GM12878 (cell line): ENCODE measurements at regions not wholly inside any gene's neighbourhood (a gene's known extent, or its start where the extent isn't known, plus 50 kb on each side); places are given as distances from the start of the nearest gene placed in this dataset.

Source experiments
- ATAC-seq: fragments of 200-7000 bp; cut with Tn5 transposase; 3 replicates; pipeline ENCODE4 v1.9.1; 2020; ENCODE audit warnings: mild to moderate bottlenecking, moderate library complexity
- BruUV-seq: library from RNA; stranded (reverse); fragments of 400-500 nt; replicated peaks from 2 replicates; lab custom pipeline; 2021; lab: Mats Ljungman, UMichigan
- CTCF ChIA-PET: fragments of 300-600 bp; sonication (Branson Sonifier 250); formaldehyde crosslinking; extraction: SDS; loops from one replicate; lab custom pipeline; 2021; ENCODE audit warnings: inconsistent platforms; lab: Yijun Ruan, JAX
- POLR2A ChIA-PET: fragments of 350-600 bp; formaldehyde crosslinking; extraction: SDS; loops from one replicate; lab custom pipeline; 2021; ENCODE audit warnings: inconsistent platforms; lab: Charles Lee
- RAD21 ChIA-PET: fragments of 300-600 bp; sonication (Branson Sonifier 250); formaldehyde crosslinking; loops from one replicate; lab custom pipeline; 2023; ENCODE audit warnings: antibody characterized with exemption; ENCODE audit not compliant: unreplicated experiment; lab: Charles Lee
- SMC1A ChIA-PET: fragments of 300-600 bp; sonication (Branson Sonifier 250); formaldehyde crosslinking; loops from one replicate; lab custom pipeline; 2023; ENCODE audit not compliant: unreplicated experiment, uncharacterized antibody; lab: Charles Lee
- DNase-seq: peaks from one replicate; pipeline ENCODE4 v3.0.0-alpha.2; 2011; ENCODE audit warnings: low read depth, low spot score
- FAIRE-seq: peaks from 3 replicates; lab custom pipeline; 2011; peaks lifted over from hg19 to GRCh38; lab: Jason Lieb, UNC
- H2AFZ ChIP-seq: 2 replicates; pipeline ENCODE4 v1.6.0; 2011; ENCODE audit warnings: low read depth, low read length, control low read depth; ENCODE audit not compliant: control insufficient read depth
- H3K27ac ChIP-seq: 2 replicates; pipeline ENCODE4 v1.5.1; 2011; ENCODE audit warnings: control low read depth; ENCODE audit not compliant: control insufficient read depth, insufficient read depth
- H3K27me3 ChIP-seq, 2 experiments: replicated peaks in 1 of 2; 2 replicates each; pipeline versions ENCODE4 v1.6.0 to v1.6.1; 2011; ENCODE audit warnings: low read length in 1 of 2; ENCODE audit not compliant: control insufficient read depth in 2 of 2, insufficient read depth in 2 of 2
- H3K36me3 ChIP-seq, 2 experiments: 2 replicates each; pipeline ENCODE4 v1.5.1; 2011; ENCODE audit warnings: low read length in 1 of 2; ENCODE audit not compliant: control insufficient read depth in 2 of 2, insufficient read depth in 2 of 2
- H3K4me1 ChIP-seq: 2 replicates; pipeline ENCODE4 v1.6.1; 2011; ENCODE audit warnings: mild to moderate bottlenecking, low read length, moderate library complexity, mixed read lengths; ENCODE audit not compliant: control insufficient read depth, insufficient read depth
- H3K4me2 ChIP-seq: 2 replicates; pipeline ENCODE4 v1.6.0; 2011; ENCODE audit warnings: control low read depth; ENCODE audit not compliant: control insufficient read depth, insufficient read depth
- H3K4me3 ChIP-seq: fragments of 200-600 bp; sonication (generic); 2 replicates; pipeline ENCODE4 v1.5.1; 2016
- H3K79me2 ChIP-seq: 2 replicates; pipeline ENCODE4 v1.6.0; 2011; ENCODE audit warnings: low read length; ENCODE audit not compliant: control insufficient read depth, insufficient read depth
- H3K9ac ChIP-seq: 2 replicates; pipeline ENCODE4 v1.8.0; 2011; ENCODE audit warnings: low read length, control low read depth, mixed read lengths; ENCODE audit not compliant: control insufficient read depth, insufficient read depth
- H3K9me3 ChIP-seq: replicated peaks from 3 replicates; pipeline ENCODE4 v1.5.1; 2011; ENCODE audit warnings: mild to moderate bottlenecking, low read length; ENCODE audit not compliant: control insufficient read depth, insufficient read depth
- H4K20me1 ChIP-seq: 2 replicates; pipeline ENCODE4 v1.6.0; 2011; ENCODE audit not compliant: control insufficient read depth, insufficient read depth
- CUX1 ChIP-seq: IDR thresholded peaks from 2 replicates; pipeline ENCODE4 v1.6.1; 2012; ENCODE audit warnings: improper control_type of control experiment, low read depth, low read length; ENCODE audit not compliant: insufficient replicate concordance
- ESRRA ChIP-seq: IDR thresholded peaks from 2 replicates; pipeline ENCODE4 v1.6.1; 2012; ENCODE audit warnings: mild to moderate bottlenecking, low read length, improper control_type of control experiment
- JUND ChIP-seq: IDR thresholded peaks from 2 replicates; pipeline ENCODE4 v1.6.1; 2012; ENCODE audit warnings: low read depth, mild to moderate bottlenecking, low read length, improper control_type of control experiment, moderate library complexity
- NR2F1 ChIP-seq: fragments of 450-650 bp; conservative IDR thresholded peaks from 2 replicates; pipeline ENCODE4 v1.6.1; 2017; ENCODE audit warnings: mild to moderate bottlenecking
- POLR2AphosphoS5 ChIP-seq: IDR thresholded peaks from 2 replicates; pipeline ENCODE4 v1.6.1; 2011; ENCODE audit warnings: mild to moderate bottlenecking, low read length, inconsistent platforms
- SIX5 ChIP-seq: IDR thresholded peaks from 2 replicates; pipeline ENCODE4 v1.6.1; 2011; ENCODE audit warnings: mild to moderate bottlenecking, low read depth, low read length, moderate library complexity; ENCODE audit not compliant: severe bottlenecking
- ZNF217 ChIP-seq: fragments of 450-650 bp; IDR thresholded peaks from 2 replicates; pipeline ENCODE4 v1.6.1; 2017; ENCODE audit warnings: antibody characterized with exemption, mild to moderate bottlenecking
- ZNF592 ChIP-seq: fragments of 450-650 bp; IDR thresholded peaks from 2 replicates; pipeline ENCODE4 v1.6.1; 2017; ENCODE audit warnings: mild to moderate bottlenecking, moderate library complexity
- WGBS: methylation state at CpG from one replicate; pipeline ENCODE4 v1.1.6; 2016; ENCODE audit warnings: low lambda C conversion rate; ENCODE audit not compliant: insufficient replicate concordance, insufficient coverage; ENCODE audit errors: missing lambda C conversion rate; 5-methylcytosine and 5-hydroxymethylcytosine counted together
- in situ Hi-C: fragments of 300-500 bp; cut with MboI; formaldehyde crosslinking; loops from 9 replicates; pipeline ENCODE4 v1.14.3; 2018; ENCODE audit warnings: mixed read lengths
- intact Hi-C: fragments of 100-400 bp; cut with micrococcal nuclease; formaldehyde crosslinking; loops from one replicate; pipeline ENCODE4 v1.14.2; 2022; ENCODE audit not compliant: unreplicated experiment

- intact Hi-C loops (no loop called here), in situ Hi-C loops (no loop called here)
- FAIRE-seq (no peak), ATAC-seq (no peak), DNase-seq (no peak)
- Histone ChIP-seq H3K27me3 (no peaks in the 10 kb centered on the region), H3K79me2 (no peaks in the 10 kb centered on the region), H3K4me3 (no peak overlapping the region), H3K9ac (no peak overlapping the region), H3K4me1 (no peaks in the 10 kb centered on the region), H3K9me3 (no peaks in the 10 kb centered on the region), H3K4me2 (no peak overlapping the region), H3K36me3 (no peaks in the 10 kb centered on the region), H3K27ac (no peak overlapping the region), H4K20me1 (no peaks in the 10 kb centered on the region), H2AFZ (no peak overlapping the region)
- ChIA-PET RAD21 (no interaction called here), CTCF (no interaction called here), SMC1A (no interaction called here), POLR2A (no interaction called here)
- TF ChIP-seq CUX1 (no peak), JUND (no peak)
- no TSS peak for BruUV-seq
- 0% methylated on average over 1 of the region's 1 CpG for WGBS
Measured at GRCh38 chr10:130236711-130237110, 100.5 kb downstream of the GLRX3 start.

- RAD21 ChIA-PET = no interaction called here
- Histone ChIP-seq H4K20me1 (no peaks in the 10 kb centered on the region), H3K9me3 (no peaks in the 10 kb centered on the region), H3K27ac (no peak overlapping the region), H3K36me3 (no peaks in the 10 kb centered on the region), H3K27me3 (no peaks in the 10 kb centered on the region), H3K4me2 (no peak overlapping the region), H3K4me1 (no peaks in the 10 kb centered on the region), H3K9ac (no peak overlapping the region), H3K4me3 (no peak overlapping the region), H2AFZ (no peak overlapping the region), H3K79me2 (no peaks in the 10 kb centered on the region)
- DNase-seq (no peak), ATAC-seq (no peak), FAIRE-seq (no peak)
- WGBS = 53% methylated on average over 2 of the region's 2 CpGs
- BruUV-seq = no TSS peak
- intact Hi-C loops = no loop called here
- CTCF ChIA-PET = no interaction called here
- in situ Hi-C loops = no loop called here
- SMC1A ChIA-PET = no interaction called here
- POLR2A ChIA-PET = no interaction called here
- TF ChIP-seq POLR2AphosphoS5 (no peak), NR2F1 (no peak), ESRRA (no peak), ZNF217 (no peak), ZNF592 (no peak), SIX5 (no peak)
Measured at GRCh38 chr10:130240409-130240808, 104.2 kb downstream of the GLRX3 start.
